GM23338 (cell line): ENCODE measurements at regions not wholly inside any gene's neighbourhood (a gene's known extent, or its start where the extent isn't known, plus 50 kb on each side); places are given as distances from the start of the nearest gene placed in this dataset.

Experiments
- ATAC-seq: fragments of 200-7000 bp; cut with Tn5 transposase; 3 replicates; pipeline ENCODE4 v1.9.1; 2020
- DNase-seq: peaks from one replicate; pipeline ENCODE4 v3.0.0-alpha.2; 2015; ENCODE audit warnings: low spot score
- H2AFZ ChIP-seq: fragments of 200-600 bp; sonication (generic); 2 replicates; pipeline ENCODE4 v1.8.0; 2016; ENCODE audit warnings: antibody characterized with exemption, mild to moderate bottlenecking, moderate library complexity
- H3F3A ChIP-seq: fragments of 200-600 bp; sonication (generic); replicated peaks from 2 replicates; pipeline ENCODE4 v1.8.0; 2017; ENCODE audit warnings: antibody characterized with exemption, mixed run types, low read depth
- H3K27ac ChIP-seq: fragments of 200-600 bp; sonication (generic); 2 replicates; pipeline ENCODE4 v1.6.1; 2016; ENCODE audit warnings: low read depth
- H3K27me3 ChIP-seq: fragments of 200-600 bp; sonication (generic); 2 replicates; pipeline ENCODE4 v1.8.0; 2016; ENCODE audit warnings: mild to moderate bottlenecking, mixed run types, moderate library complexity; ENCODE audit not compliant: insufficient read depth
- H3K36me3 ChIP-seq: fragments of 200-600 bp; sonication (generic); 2 replicates; pipeline ENCODE4 v1.8.0; 2016; ENCODE audit warnings: mild to moderate bottlenecking; ENCODE audit not compliant: insufficient read depth
- H3K4me1 ChIP-seq: fragments of 200-600 bp; sonication (generic); 2 replicates; pipeline ENCODE4 v1.8.0; 2016; ENCODE audit warnings: mild to moderate bottlenecking, moderate library complexity; ENCODE audit not compliant: insufficient read depth
- H3K4me2 ChIP-seq: fragments of 200-600 bp; sonication (generic); 2 replicates; pipeline ENCODE4 v1.7.1; 2017; ENCODE audit warnings: mixed run types
- H3K4me3 ChIP-seq: fragments of 200-600 bp; sonication (generic); 2 replicates; pipeline ENCODE4 v1.6.1; 2016; ENCODE audit warnings: mixed run types
- H3K79me2 ChIP-seq: fragments of 200-600 bp; sonication (generic); replicated peaks from 2 replicates; pipeline ENCODE4 v1.8.0; 2017; ENCODE audit warnings: mild to moderate bottlenecking; ENCODE audit not compliant: insufficient read depth
- H3K9me2 ChIP-seq: fragments of 200-600 bp; sonication (generic); 2 replicates; pipeline ENCODE4 v1.8.0; 2017; ENCODE audit not compliant: insufficient read depth
- H4K20me1 ChIP-seq: fragments of 200-600 bp; sonication (generic); replicated peaks from 2 replicates; pipeline ENCODE4 v1.8.0; 2017; ENCODE audit warnings: mild to moderate bottlenecking; ENCODE audit not compliant: insufficient read depth
- H3K27ac Mint-ChIP-seq: 2 replicates; pipeline ENCODE4 v1.8.0; 2020; ENCODE audit warnings: inconsistent platforms, mild to moderate bottlenecking, moderate library complexity, mixed read lengths
- H3K27me3 Mint-ChIP-seq: 3 replicates; pipeline ENCODE4 v1.8.0; 2022; ENCODE audit warnings: low read depth, mild to moderate bottlenecking, moderate library complexity, mixed read lengths, inconsistent platforms; ENCODE audit not compliant: insufficient read depth, poor library complexity
- H3K36me3 Mint-ChIP-seq: 3 replicates; pipeline ENCODE4 v1.8.0; 2021; ENCODE audit warnings: low read depth, mild to moderate bottlenecking, inconsistent platforms, moderate library complexity, mixed read lengths
- H3K4me1 Mint-ChIP-seq: 3 replicates; pipeline ENCODE4 v1.8.0; 2020; ENCODE audit warnings: mild to moderate bottlenecking, inconsistent platforms, mixed read lengths
- H3K4me3 Mint-ChIP-seq: 3 replicates; pipeline ENCODE4 v1.8.0; 2021; ENCODE audit warnings: moderate library complexity, mild to moderate bottlenecking, inconsistent platforms, mixed read lengths
- H3K9me3 Mint-ChIP-seq: 3 replicates; pipeline ENCODE4 v1.8.0; 2020; ENCODE audit warnings: moderate library complexity, mild to moderate bottlenecking, inconsistent platforms, mixed read lengths
- CREB1 ChIP-seq: fragments of 250-450 bp; sonication (Bioruptor Pico); IDR thresholded peaks from 2 replicates; pipeline ENCODE4 v1.5.0; 2020; ENCODE audit warnings: low read depth, mild to moderate bottlenecking, moderate library complexity
- CTCF ChIP-seq, 2 experiments: fragments of 200-600 bp in 1 of 2; sonication (generic) in 1 of 2; conservative IDR thresholded peaks; 2 replicates each; pipeline versions ENCODE4 v1.5.1 to v1.6.1; 2016 to 2017; ENCODE audit warnings: antibody characterized with exemption in 2 of 2, low read depth in 2 of 2, mild to moderate bottlenecking in 2 of 2, moderate library complexity in 1 of 2
- EZH2phosphoT487 ChIP-seq: fragments of 200-600 bp; sonication (generic); IDR thresholded peaks from one replicate; pipeline ENCODE4 v1.8.1; 2018; ENCODE audit warnings: antibody characterized with exemption; ENCODE audit not compliant: unreplicated experiment
- JUNB ChIP-seq: IDR thresholded peaks from one replicate; pipeline ENCODE4 v1.6.1; 2016; ENCODE audit warnings: antibody characterized with exemption; ENCODE audit not compliant: unreplicated experiment
- NANOG ChIP-seq: IDR thresholded peaks from 2 replicates; pipeline ENCODE4 v1.6.1; 2016; ENCODE audit warnings: antibody characterized with exemption, borderline replicate concordance
- POLR2AphosphoS5 ChIP-seq: IDR thresholded peaks from 2 replicates; pipeline ENCODE4 v1.6.1; 2016; ENCODE audit warnings: antibody characterized with exemption, low read depth
- REST ChIP-seq: IDR thresholded peaks from one replicate; pipeline ENCODE4 v1.6.1; 2018; ENCODE audit warnings: antibody characterized with exemption; ENCODE audit not compliant: unreplicated experiment
- ZNF331 ChIP-seq: fragments of 250-450 bp; sonication (Bioruptor Pico); IDR thresholded peaks from 2 replicates; pipeline ENCODE4 v1.5.0; 2020; ENCODE audit warnings: low read depth, mild to moderate bottlenecking, moderate library complexity

GRCh38 chr20:57108742-57109570, 157.5 kb downstream of the BMP7 start:
- DNase-seq = peak; percentile 48
- Mint-ChIP-seq H3K27ac (no peak overlapping the region), H3K9me3 (no peaks in the 10 kb centered on the region; the same call in 2 of the 3 replicates), H3K27me3 (peaks cover 2% of the 10 kb centered on the region), H3K4me1 (no peaks in the 10 kb centered on the region; the same call in 2 of the 3 replicates), H3K4me3 (no peak overlapping the region), H3K36me3 (no peaks in the 10 kb centered on the region; the same call in 2 of the 3 replicates)
- Histone ChIP-seq H3K27me3 (no peaks in the 10 kb centered on the region), H3K79me2 (no peaks in the 10 kb centered on the region), H3F3A (no peaks in the 10 kb centered on the region), H3K27ac (no peak overlapping the region), H2AFZ (no peak overlapping the region), H3K4me2 (no peak overlapping the region), H3K4me1 (no peaks in the 10 kb centered on the region), H3K9me2 (peaks cover 3% of the 10 kb centered on the region; the same call in 1 of the 2 replicates), H3K36me3 (no peaks in the 10 kb centered on the region), H3K4me3 (no peak overlapping the region), H4K20me1 (no peaks in the 10 kb centered on the region)
- TF ChIP-seq CTCF (conservative IDR thresholded peaks at IDR 0.05; ENCODE audit: low read depth in 2 of 2) = peak; percentile 20 to 28; a peak in 2 of 4 replicates
- no peak for TF ChIP-seq NANOG
- peak; percentile 86 for ATAC-seq

GRCh38 chr20:57109571-57109953, 156.9 kb downstream of the BMP7 start:
- no peaks in the 10 kb centered on the region for H4K20me1 ChIP-seq
- H3K36me3 ChIP-seq = no peaks in the 10 kb centered on the region
- Mint-ChIP-seq H3K4me3 (no peak overlapping the region), H3K36me3 (no peaks in the 10 kb centered on the region; the same call in 2 of the 3 replicates), H3K9me3 (no peaks in the 10 kb centered on the region; the same call in 2 of the 3 replicates), H3K27me3 (peaks cover 2% of the 10 kb centered on the region), H3K27ac (no peak overlapping the region), H3K4me1 (no peaks in the 10 kb centered on the region; the same call in 2 of the 3 replicates)
- no peaks in the 10 kb centered on the region for H3K4me1 ChIP-seq
- no peak overlapping the region for H3K4me3 ChIP-seq
- H3K4me2 ChIP-seq = no peak overlapping the region
- H3K27ac ChIP-seq = no peak overlapping the region
- DNase-seq (no peak), ATAC-seq (no peak)
- H3K27me3 ChIP-seq = no peaks in the 10 kb centered on the region
- no peak overlapping the region for H2AFZ ChIP-seq
- no peaks in the 10 kb centered on the region for H3K79me2 ChIP-seq
- peaks cover 3% of the 10 kb centered on the region; the same call in 1 of the 2 replicates for H3K9me2 ChIP-seq
- H3F3A ChIP-seq = no peaks in the 10 kb centered on the region
- TF ChIP-seq JUNB (no peak), REST (no peak), POLR2AphosphoS5 (no peak), CTCF (conservative IDR thresholded peaks at IDR 0.05; ENCODE audit: low read depth in 2 of 2) (no peak), ZNF331 (CRISPR knock-in tag) (no peak), EZH2phosphoT487 (no peak), CREB1 (no peak)
